Psoas muscle (tissue), 7 donors: ENCODE measurements at regions not wholly inside any gene's neighbourhood (a gene's known extent, or its start where the extent isn't known, plus 50 kb on each side); places are given as distances from the start of the nearest gene placed in this dataset.
"Not testable (repeated sequence)": the region's sequence is repeated elsewhere in the genome, so short reads cannot be mapped to it uniquely, and the experiment has no call there.

Source experiments
- ATAC-seq, 4 donors: fragments of 200-7000 bp; cut with Tn5 transposase; one replicate each; pipeline ENCODE4 v1.9.1; 2020; ENCODE audit warnings: moderate library complexity in 3 of 4, mild to moderate bottlenecking in 2 of 4
- DNase-seq, 2 donors: peaks; one replicate each; pipeline ENCODE4 v3.0.0-alpha.2; 2020
- H3K27ac ChIP-seq: fragments of 200-600 bp; one replicate; pipeline ENCODE4 v1.8.0; 2022
- H3K27me3 ChIP-seq, 3 donors: fragments of 200-600 bp in 1 of 3; one replicate each; pipeline versions ENCODE4 v1.6.1 to v1.8.0; 2013 to 2022; ENCODE audit warnings: low read length in 2 of 3, mild to moderate bottlenecking in 2 of 3, moderate library complexity in 1 of 3; ENCODE audit not compliant: insufficient read depth in 3 of 3
- H3K36me3 ChIP-seq, 2 donors: fragments of 200-600 bp in 1 of 2; one replicate each; pipeline versions ENCODE4 v1.6.1 to v1.8.0; 2013 to 2022; ENCODE audit warnings: low read depth in 1 of 2, mild to moderate bottlenecking in 1 of 2, moderate library complexity in 1 of 2; ENCODE audit not compliant: insufficient read depth in 1 of 2
- H3K4me1 ChIP-seq: fragments of 200-600 bp; one replicate; pipeline ENCODE4 v1.8.0; 2022
- H3K4me3 ChIP-seq: fragments of 200-600 bp; one replicate; pipeline ENCODE4 v1.8.0; 2022; ENCODE audit warnings: mild to moderate bottlenecking
- H3K9me3 ChIP-seq: fragments of 200-600 bp; one replicate; pipeline ENCODE4 v1.8.0; 2022
- WGBS, 3 donors: extraction: QIAGEN DNeasy Blood & Tissue Kit; methylation state at CpG; one replicate each; pipeline versions ENCODE4 v1.1.6 to v1.1.7; 2013; 5-methylcytosine and 5-hydroxymethylcytosine counted together
- intact Hi-C, 2 donors: fragments of 100-400 bp; cut with DNase I; formaldehyde crosslinking; loops; one replicate each; pipeline versions ENCODE4 v1.11.0 to v1.14.2; 2022
- TF ChIP-seq, protein P1 (sequence below): fragments of 200-600 bp; IDR thresholded peaks from one replicate; pipeline ENCODE4 v1.8.0; 2022; ENCODE audit warnings: antibody characterized with exemption
- donor health status: healthy with polysubstance abuse.
- donor health status: DM: no; HTN: no; CAD: no; lungs with moderate emphysema.
- donor health status: Bipolar disorder and iron deficiency.
- donor health status: healthy.
- donor health status: DM: yes; HTN: yes; CAD: no.
- donor health status: DM: no; HTN: no; CAD: no.
- donor health status: DM: yes; HTN: yes; CAD: no.

DNA sequence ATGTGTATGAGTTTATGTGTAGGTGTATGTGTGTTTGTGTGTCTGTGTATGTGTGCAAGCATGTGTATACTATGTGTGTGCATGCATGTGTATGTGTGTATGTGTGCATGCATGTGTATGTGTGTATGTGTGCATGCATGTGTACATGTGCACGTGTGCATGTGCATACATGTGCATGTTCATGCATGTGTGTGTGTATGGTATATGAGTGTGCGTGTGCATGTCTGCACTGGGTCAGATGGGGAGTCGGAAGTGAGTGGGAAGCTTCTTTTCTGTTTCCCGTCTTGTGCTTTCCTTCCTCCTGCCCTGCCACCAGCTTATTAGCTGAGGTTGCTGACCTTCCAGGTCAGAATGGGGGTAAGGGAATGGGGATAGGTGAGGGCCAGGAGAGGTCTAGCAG is 174.7 kb downstream of the MAP2K4 start:
- DNase-seq (no peak), ATAC-seq (no peak)
- Histone ChIP-seq H3K36me3 (no peaks in the 10 kb centered on the region), H3K4me3 (no peak overlapping the region), H3K4me1 (no peaks in the 10 kb centered on the region), H3K9me3 (no peaks in the 10 kb centered on the region), H3K27ac (no peak overlapping the region), H3K27me3 (no peaks in the 10 kb centered on the region)
- intact Hi-C loops = no loop called here
- 75 to 84% (median 77%) methylated on average over 4 of the region's 4 CpGs for WGBS, 3 donors
- TF ChIP-seq, protein P1, sequence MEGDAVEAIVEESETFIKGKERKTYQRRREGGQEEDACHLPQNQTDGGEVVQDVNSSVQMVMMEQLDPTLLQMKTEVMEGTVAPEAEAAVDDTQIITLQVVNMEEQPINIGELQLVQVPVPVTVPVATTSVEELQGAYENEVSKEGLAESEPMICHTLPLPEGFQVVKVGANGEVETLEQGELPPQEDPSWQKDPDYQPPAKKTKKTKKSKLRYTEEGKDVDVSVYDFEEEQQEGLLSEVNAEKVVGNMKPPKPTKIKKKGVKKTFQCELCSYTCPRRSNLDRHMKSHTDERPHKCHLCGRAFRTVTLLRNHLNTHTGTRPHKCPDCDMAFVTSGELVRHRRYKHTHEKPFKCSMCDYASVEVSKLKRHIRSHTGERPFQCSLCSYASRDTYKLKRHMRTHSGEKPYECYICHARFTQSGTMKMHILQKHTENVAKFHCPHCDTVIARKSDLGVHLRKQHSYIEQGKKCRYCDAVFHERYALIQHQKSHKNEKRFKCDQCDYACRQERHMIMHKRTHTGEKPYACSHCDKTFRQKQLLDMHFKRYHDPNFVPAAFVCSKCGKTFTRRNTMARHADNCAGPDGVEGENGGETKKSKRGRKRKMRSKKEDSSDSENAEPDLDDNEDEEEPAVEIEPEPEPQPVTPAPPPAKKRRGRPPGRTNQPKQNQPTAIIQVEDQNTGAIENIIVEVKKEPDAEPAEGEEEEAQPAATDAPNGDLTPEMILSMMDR = no peak

DNA sequence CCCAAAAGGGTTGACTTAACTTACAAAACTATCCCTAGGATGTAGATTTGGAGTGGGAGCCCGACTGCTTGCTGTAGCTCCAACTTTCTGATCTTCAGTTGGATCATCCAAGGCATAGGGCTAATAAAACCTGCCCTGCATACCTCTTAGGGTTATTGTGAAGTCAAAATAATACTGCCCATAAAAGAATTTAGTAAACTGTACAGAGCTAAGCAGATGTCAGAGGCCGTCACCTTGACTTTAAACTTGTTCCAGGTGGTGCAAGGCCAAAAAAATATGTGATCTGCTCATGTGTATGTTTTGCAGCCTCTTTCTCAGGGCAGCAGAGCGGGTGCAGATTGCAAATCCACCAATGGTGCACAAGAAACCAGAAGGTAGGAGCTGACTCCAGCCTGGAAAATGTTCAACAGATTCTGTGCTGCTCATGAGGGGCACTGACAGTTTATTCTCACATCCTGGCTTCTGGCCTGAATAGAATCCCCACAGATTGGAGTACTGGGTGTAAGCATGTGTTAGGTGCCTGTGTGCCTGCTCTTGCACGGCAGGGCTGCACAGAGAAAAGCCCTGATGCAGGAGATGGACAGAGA is 180.7 kb downstream of the MAP2K4 start:
- 63 to 72% (median 66%) methylated on average over 4 of the region's 4 CpGs for WGBS, 3 donors
- H3K36me3 ChIP-seq = no peaks in the 10 kb centered on the region
- ATAC-seq (no peak), DNase-seq (no peak)
- no peaks in the 10 kb centered on the region for H3K27me3 ChIP-seq
- H3K4me3 ChIP-seq = no peak overlapping the region
- intact Hi-C loops = loop anchor here in 1 of 2 donors (10.0 kb wide), 1 partner anchor 57 kb away; no protein-coding TSS in a partner anchor
- no peak overlapping the region for H3K27ac ChIP-seq
- no peaks in the 10 kb centered on the region for H3K4me1 ChIP-seq
- TF ChIP-seq, protein P1 = no peak
- no peaks in the 10 kb centered on the region for H3K9me3 ChIP-seq

DNA sequence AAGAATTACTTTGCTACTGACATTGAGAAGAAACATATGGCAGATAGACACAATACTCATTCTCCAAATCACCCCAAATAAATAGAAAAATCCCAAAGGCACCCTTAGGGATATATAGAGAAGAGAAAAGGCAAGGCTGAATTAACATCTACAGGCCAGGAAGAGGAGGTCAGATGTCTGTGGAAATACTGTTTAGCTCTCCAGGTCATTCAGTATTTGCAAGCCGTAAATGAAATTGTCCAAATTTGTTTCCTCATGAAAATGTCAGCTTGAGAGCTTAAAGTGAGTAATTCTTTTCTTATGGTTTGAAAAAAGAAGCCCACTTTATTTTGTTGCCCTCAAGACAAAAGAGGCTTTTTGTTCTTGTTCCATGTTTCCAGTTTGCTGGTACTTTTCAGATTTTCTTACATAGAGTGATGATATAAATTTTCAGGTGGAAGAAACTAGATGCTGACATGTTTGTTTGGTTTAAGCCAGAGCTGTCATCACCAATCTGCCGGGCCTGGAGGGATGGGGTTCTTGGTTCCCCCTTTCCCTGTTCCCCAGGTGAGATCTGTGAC is 189.0 kb downstream of the MAP2K4 start:
- H3K27me3 ChIP-seq = no peaks in the 10 kb centered on the region
- no peaks in the 10 kb centered on the region for H3K36me3 ChIP-seq
- 59 to 68% (median 68%) methylated on average over 2 of the region's 2 CpGs for WGBS, 3 donors
- H3K4me1 ChIP-seq = no peaks in the 10 kb centered on the region
- H3K9me3 ChIP-seq = peaks cover 4% of the 10 kb centered on the region
- intact Hi-C loops = loop anchor here in 1 of 2 donors (10.0 kb wide), 1 partner anchor 65 kb away; no protein-coding TSS in a partner anchor
- DNase-seq (no peak), ATAC-seq (no peak)
- TF ChIP-seq, protein P1 = no peak
- H3K4me3 ChIP-seq = no peak overlapping the region
- no peak overlapping the region for H3K27ac ChIP-seq

DNA sequence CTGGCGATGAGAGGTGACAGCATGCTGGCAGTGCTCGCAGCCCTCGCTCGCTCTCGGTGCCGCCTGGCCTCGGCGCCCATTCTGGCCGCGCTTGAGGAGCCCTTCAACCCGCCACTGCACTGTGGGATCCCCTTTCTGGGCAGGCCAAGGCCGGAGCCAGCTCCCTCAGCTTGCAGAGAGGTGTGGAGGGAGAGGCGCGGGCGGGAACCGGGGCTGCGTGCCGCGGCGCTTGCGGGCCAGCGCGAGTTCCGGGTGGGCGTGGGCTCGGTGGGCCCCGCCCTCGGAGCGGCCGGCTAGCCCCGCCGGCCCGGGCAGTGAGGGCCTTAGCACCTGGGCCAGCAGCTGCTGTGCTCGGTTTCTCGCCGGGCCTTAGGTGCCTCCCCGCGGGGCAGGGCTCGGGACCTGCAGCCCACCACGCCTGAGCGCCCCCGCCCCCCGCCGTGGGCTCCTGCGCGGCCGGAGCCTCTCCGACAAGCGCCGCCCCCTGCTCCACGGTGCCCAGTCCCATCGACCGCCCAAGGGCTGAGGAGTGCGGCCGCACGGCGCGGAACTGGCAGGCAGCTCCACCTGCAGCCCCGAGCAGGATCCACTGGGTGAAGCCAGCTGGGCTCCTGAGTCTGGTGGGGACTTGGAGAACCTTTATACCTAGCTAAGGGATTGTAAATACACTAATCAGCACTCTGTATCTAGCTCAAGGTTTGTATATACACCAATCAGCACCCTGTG is 200.2 kb downstream of the MAP2K4 start:
- H3K4me3 ChIP-seq, ATAC-seq, H3K9me3 ChIP-seq, intact Hi-C loops, H3K27ac ChIP-seq, H3K36me3 ChIP-seq, H3K4me1 ChIP-seq, DNase-seq, H3K27me3 ChIP-seq: not testable (repeated sequence)
- WGBS, 3 donors = 95 to 97% (median 95%) methylated on average over 35 to 59 of the region's 59 CpGs

DNA sequence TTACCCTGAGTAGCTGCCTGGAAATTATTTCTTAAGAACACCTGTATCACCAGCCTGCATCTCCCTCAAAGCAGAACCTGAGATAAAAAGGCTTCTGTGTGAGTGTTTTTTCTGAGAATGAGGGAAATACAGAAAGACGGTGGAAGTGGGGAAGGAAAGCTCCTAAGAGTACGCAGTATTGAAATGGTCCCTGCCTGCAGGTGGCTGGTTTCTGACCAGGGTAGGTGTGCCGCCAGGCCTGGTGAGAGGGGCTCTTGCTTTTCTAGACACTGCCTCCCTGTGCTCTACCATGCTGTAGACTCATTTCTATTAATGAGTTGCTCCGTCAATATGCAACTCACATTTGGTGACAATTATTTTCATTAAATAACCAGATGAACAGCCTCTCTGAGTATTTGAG is 201.7 kb downstream of the MAP2K4 start:
- no peak for DNase-seq
- WGBS, 3 donors = 79 to 86% (median 86%) methylated on average over 4 of the region's 4 CpGs
- intact Hi-C loops = no loop called here

More for the DNA sequence above, 201.7 kb downstream of the MAP2K4 start:
- no peak for ATAC-seq
- no peaks in the 10 kb centered on the region for H3K4me1 ChIP-seq
- H3K27ac ChIP-seq = no peak overlapping the region
- no peaks in the 10 kb centered on the region for H3K9me3 ChIP-seq
- peaks cover 0 to 2% (median 0%) of the 10 kb centered on the region in 3 donors for H3K27me3 ChIP-seq
- no peaks in the 10 kb centered on the region for H3K36me3 ChIP-seq
- TF ChIP-seq, protein P1 = no peak
- H3K4me3 ChIP-seq = no peak overlapping the region
